ENCODE measurements at regions not wholly inside any gene's neighbourhood (a gene's known extent, or its start where the extent isn't known, plus 50 kb on each side); places are given as distances from the start of the nearest gene placed in this dataset.

- no peak for DNase-seq
Measured at GRCh38 chr5:77842243-77842642, 66.1 kb upstream of the TBCA start.

- DNase-seq: no peak
Measured at GRCh38 chr5:77841616-77842015, 65.5 kb upstream of the TBCA start.

GRCh38 chr5:77840930-77841329, 64.8 kb upstream of the TBCA start:
- no peak for DNase-seq

- no peak for DNase-seq
Measured at GRCh38 chr5:77839691-77840090, 63.6 kb upstream of the TBCA start.

- DNase-seq: no peak
Measured at GRCh38 chr5:77832938-77833337, 56.8 kb upstream of the TBCA start.

GRCh38 chr5:77832166-77832770, 56.1 kb upstream of the TBCA start:
- no peak for DNase-seq

- no peak for DNase-seq
Measured at GRCh38 chr5:77828445-77828844, 52.3 kb upstream of the TBCA start.
